Activated B cell treated with CpG ODN at 0.5 μM for 24 hours (primary cell): ENCODE measurements at regions not wholly inside any gene's neighbourhood (a gene's known extent, or its start where the extent isn't known, plus 50 kb on each side); places are given as distances from the start of the nearest gene placed in this dataset.

Experiments used
- ATAC-seq: fragments of 200-7000 bp; cut with Tn5 transposase; one replicate; pipeline ENCODE4 v1.10.0; 2021; ENCODE audit warnings: low read depth, mild to moderate bottlenecking, moderate library complexity
- CTCF ChIA-PET: fragments of 350-600 bp; sonication (Branson Sonifier 250); formaldehyde crosslinking; loops from one replicate; lab custom pipeline; 2021; ENCODE audit warnings: antibody characterized with exemption; lab: Charles Lee
- POLR2A ChIA-PET: fragments of 350-600 bp; sonication (Branson Sonifier 250); formaldehyde crosslinking; loops from one replicate; lab custom pipeline; 2021; ENCODE audit warnings: antibody characterized with exemption; lab: Charles Lee
- DNase-seq: peaks from one replicate; pipeline ENCODE4 v3.0.0; 2022
- H3K27ac Mint-ChIP-seq: one replicate; pipeline ENCODE4 v1.8.0; 2020; ENCODE audit warnings: mixed read lengths
- H3K27me3 Mint-ChIP-seq: one replicate; pipeline ENCODE4 v1.8.0; 2021; ENCODE audit warnings: mixed read lengths
- H3K36me3 Mint-ChIP-seq: one replicate; pipeline ENCODE4 v1.8.0; 2021; ENCODE audit warnings: low read depth, mixed read lengths
- H3K4me1 Mint-ChIP-seq: one replicate; pipeline ENCODE4 v1.8.0; 2021; ENCODE audit warnings: mixed read lengths
- H3K4me3 Mint-ChIP-seq: one replicate; pipeline ENCODE4 v1.8.0; 2020; ENCODE audit warnings: mild to moderate bottlenecking, mixed read lengths
- H3K9me3 Mint-ChIP-seq: one replicate; pipeline ENCODE4 v1.8.0; 2020; ENCODE audit warnings: mixed read lengths
- CTCF ChIP-seq: fragments of 200-600 bp; IDR thresholded peaks from one replicate; pipeline ENCODE4 v1.8.0; 2022; ENCODE audit warnings: antibody characterized with exemption, mild to moderate bottlenecking
- intact Hi-C: fragments of 100-400 bp; cut with micrococcal nuclease; formaldehyde crosslinking; loops from one replicate; pipeline ENCODE4 v1.15.1; 2024

GRCh38 chr1:115233598-115233997 is 104.5 kb downstream of the NGF start:
- ChIA-PET CTCF (no interaction called here), POLR2A (no interaction called here)
- no peaks in the 10 kb centered on the region for H3K36me3 Mint-ChIP-seq
- no peak for ATAC-seq
- H3K9me3 Mint-ChIP-seq: no peaks in the 10 kb centered on the region
- H3K27me3 Mint-ChIP-seq: no peaks in the 10 kb centered on the region
- H3K4me1 Mint-ChIP-seq: no peaks in the 10 kb centered on the region
- intact Hi-C loops: no loop called here
- H3K27ac Mint-ChIP-seq: no peak overlapping the region
- no peak for DNase-seq
- TF ChIP-seq CTCF: no peak
- no peak overlapping the region for H3K4me3 Mint-ChIP-seq

- TF ChIP-seq CTCF: no peak
- DNase-seq (no peak), ATAC-seq (no peak)
- ChIA-PET CTCF (no interaction called here), POLR2A (no interaction called here)
- no peak overlapping the region for H3K27ac Mint-ChIP-seq
- no peak overlapping the region for H3K4me3 Mint-ChIP-seq
- intact Hi-C loops: no loop called here
- H3K36me3 Mint-ChIP-seq: no peaks in the 10 kb centered on the region
- no peaks in the 10 kb centered on the region for H3K4me1 Mint-ChIP-seq
- H3K27me3 Mint-ChIP-seq: no peaks in the 10 kb centered on the region
- H3K9me3 Mint-ChIP-seq: no peaks in the 10 kb centered on the region
Observed at GRCh38 chr1:115230281-115230680, 107.8 kb downstream of the NGF start.

GRCh38 chr1:115229016-115229415 is 109.0 kb downstream of the NGF start:
- no peak overlapping the region for H3K27ac Mint-ChIP-seq
- no peaks in the 10 kb centered on the region for H3K27me3 Mint-ChIP-seq
- no peak overlapping the region for H3K4me3 Mint-ChIP-seq
- DNase-seq: no peak
- no peaks in the 10 kb centered on the region for H3K4me1 Mint-ChIP-seq
- ChIA-PET CTCF (no interaction called here), POLR2A (no interaction called here)
- no peaks in the 10 kb centered on the region for H3K36me3 Mint-ChIP-seq
- no peak for TF ChIP-seq CTCF
- no peaks in the 10 kb centered on the region for H3K9me3 Mint-ChIP-seq
- intact Hi-C loops: no loop called here
- no peak for ATAC-seq

- TF ChIP-seq CTCF: no peak
- Mint-ChIP-seq H3K9me3 (no peaks in the 10 kb centered on the region), H3K27ac (no peak overlapping the region), H3K36me3 (no peaks in the 10 kb centered on the region), H3K4me3 (no peak overlapping the region), H3K4me1 (no peaks in the 10 kb centered on the region), H3K27me3 (no peaks in the 10 kb centered on the region)
- CTCF ChIA-PET: no interaction called here
- POLR2A ChIA-PET: no interaction called here
- intact Hi-C loops: no loop called here
- DNase-seq: no peak
- ATAC-seq: no peak
Observed at GRCh38 chr1:115228191-115228590, 109.9 kb downstream of the NGF start.

- ATAC-seq (no peak), DNase-seq (no peak)
- Mint-ChIP-seq H3K9me3 (no peaks in the 10 kb centered on the region), H3K4me3 (no peak overlapping the region), H3K4me1 (no peaks in the 10 kb centered on the region), H3K36me3 (no peaks in the 10 kb centered on the region), H3K27me3 (no peaks in the 10 kb centered on the region), H3K27ac (no peak overlapping the region)
- no peak for TF ChIP-seq CTCF
- ChIA-PET POLR2A (no interaction called here), CTCF (no interaction called here)
- intact Hi-C loops: no loop called here
Observed at GRCh38 chr1:115227346-115228082, 110.5 kb downstream of the NGF start.
